ENCODE measurements at regions not wholly inside any gene's neighbourhood (a gene's known extent, or its start where the extent isn't known, plus 50 kb on each side); places are given as distances from the start of the nearest gene placed in this dataset.

- WGBS, 2 donors: 85 to 97% methylated on average over 2 of the region's 2 CpGs
These were observed 220.4 kb downstream of the KDR start for GRCh38 chr4:54904953-54905352.

DNA sequence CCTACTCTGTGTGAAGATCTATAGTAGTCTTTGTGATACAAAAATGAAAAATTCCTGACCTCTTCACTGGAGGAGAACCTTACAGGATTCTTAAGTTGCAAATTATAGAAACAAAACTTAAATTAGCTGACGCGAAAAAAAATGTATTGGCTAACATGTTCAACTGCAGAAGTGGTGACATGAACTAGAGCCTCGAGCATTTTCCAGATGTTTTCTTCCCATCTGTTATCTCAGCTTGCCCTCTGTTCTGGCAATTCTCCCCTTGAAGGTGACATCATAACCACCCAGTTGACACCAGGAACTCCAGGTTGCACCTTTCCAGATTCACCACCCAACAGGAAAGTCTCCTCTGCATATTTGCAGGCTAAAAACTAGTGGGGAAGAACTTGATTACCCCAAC is 222.4 kb downstream of the KDR start:
- TF ChIP-seq POLR2A (IDR thresholded peaks at IDR 0.05) (no peak), EP300 (IDR thresholded peaks at IDR 0.05) (no peak), CTCF (IDR thresholded peaks at IDR 0.05) (no peak)
- 70 to 78% methylated on average over 3 of the region's 3 CpGs for WGBS, 2 donors
- H3K27ac ChIP-seq: no peak overlapping the region

More at GRCh38 chr4:54904953-54905352, 220.4 kb downstream of the KDR start:
- H3K4me3 ChIP-seq: no peak overlapping the region
- peaks cover 0 to 9% (median 0%) of the 10 kb centered on the region in 4 donors for H3K9me3 ChIP-seq
- no peaks in the 10 kb centered on the region for H3K4me1 ChIP-seq
- H3K36me3 ChIP-seq: no peaks in the 10 kb centered on the region
- no peaks in the 10 kb centered on the region for H3K27me3 ChIP-seq
- H3K27ac ChIP-seq: no peak overlapping the region
- no peak for DNase-seq (ENCODE audit: low spot score in 2 of 2)
- TF ChIP-seq EP300 (IDR thresholded peaks at IDR 0.05) (no peak), POLR2A (IDR thresholded peaks at IDR 0.05) (no peak), CTCF (IDR thresholded peaks at IDR 0.05) (no peak)

DNA sequence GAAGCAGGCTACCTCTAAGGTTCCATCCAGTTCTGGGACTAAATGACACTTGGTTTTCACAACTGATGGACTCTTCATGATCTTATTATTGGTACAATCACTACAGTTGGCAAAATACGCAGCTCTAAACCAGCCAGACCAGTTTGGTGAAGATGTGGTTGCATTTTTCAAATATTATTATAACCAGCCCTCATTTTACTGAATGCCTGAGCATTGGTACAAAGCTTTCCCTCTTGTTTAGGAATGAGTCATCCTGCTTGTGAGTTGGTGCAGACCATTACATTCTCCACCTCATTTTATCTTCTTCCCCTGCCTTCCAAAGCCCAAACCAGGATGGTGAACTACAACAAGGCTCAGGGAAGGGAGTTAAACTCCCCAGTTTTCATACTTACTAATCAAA is 223.1 kb downstream of the KDR start:
- Histone ChIP-seq H3K9me3 (peaks cover 0 to 6% (median 0%) of the 10 kb centered on the region in 4 donors), H3K27ac (no peak overlapping the region), H3K4me1 (no peaks in the 10 kb centered on the region), H3K4me3 (no peak overlapping the region), H3K36me3 (no peaks in the 10 kb centered on the region), H3K27me3 (no peaks in the 10 kb centered on the region)
- no peak for DNase-seq (ENCODE audit: low spot score in 2 of 2)
- WGBS, 2 donors: 67 to 80% methylated on average over 1 of the region's 1 CpG
- no peak for TF ChIP-seq CTCF (IDR thresholded peaks at IDR 0.05)
- TF ChIP-seq EP300 (IDR thresholded peaks at IDR 0.05): no peak
- no peak for TF ChIP-seq POLR2A (IDR thresholded peaks at IDR 0.05)

More for the DNA sequence above, 222.4 kb downstream of the KDR start:
- Histone ChIP-seq H3K4me3 (no peak overlapping the region), H3K4me1 (no peaks in the 10 kb centered on the region), H3K9me3 (peaks cover 0 to 9% (median 0%) of the 10 kb centered on the region in 4 donors), H3K36me3 (no peaks in the 10 kb centered on the region), H3K27me3 (no peaks in the 10 kb centered on the region)
- no peak for DNase-seq (ENCODE audit: low spot score in 2 of 2)

- no peaks in the 10 kb centered on the region for H3K36me3 ChIP-seq
- no peaks in the 10 kb centered on the region for H3K4me1 ChIP-seq
- no peak overlapping the region for H3K4me3 ChIP-seq
- no peak for TF ChIP-seq EP300 (IDR thresholded peaks at IDR 0.05)
- TF ChIP-seq CTCF (IDR thresholded peaks at IDR 0.05): no peak
- TF ChIP-seq POLR2A (IDR thresholded peaks at IDR 0.05): no peak
- H3K27me3 ChIP-seq: no peaks in the 10 kb centered on the region
- peaks cover 0 to 3% (median 0%) of the 10 kb centered on the region in 4 donors for H3K9me3 ChIP-seq
- no peak overlapping the region for H3K27ac ChIP-seq
- no peak for DNase-seq (ENCODE audit: low spot score in 2 of 2)
- WGBS, 2 donors: 71 to 96% methylated on average over 1 of the region's 1 CpG
These were observed 224.2 kb downstream of the KDR start for GRCh38 chr4:54901202-54901601.

DNA sequence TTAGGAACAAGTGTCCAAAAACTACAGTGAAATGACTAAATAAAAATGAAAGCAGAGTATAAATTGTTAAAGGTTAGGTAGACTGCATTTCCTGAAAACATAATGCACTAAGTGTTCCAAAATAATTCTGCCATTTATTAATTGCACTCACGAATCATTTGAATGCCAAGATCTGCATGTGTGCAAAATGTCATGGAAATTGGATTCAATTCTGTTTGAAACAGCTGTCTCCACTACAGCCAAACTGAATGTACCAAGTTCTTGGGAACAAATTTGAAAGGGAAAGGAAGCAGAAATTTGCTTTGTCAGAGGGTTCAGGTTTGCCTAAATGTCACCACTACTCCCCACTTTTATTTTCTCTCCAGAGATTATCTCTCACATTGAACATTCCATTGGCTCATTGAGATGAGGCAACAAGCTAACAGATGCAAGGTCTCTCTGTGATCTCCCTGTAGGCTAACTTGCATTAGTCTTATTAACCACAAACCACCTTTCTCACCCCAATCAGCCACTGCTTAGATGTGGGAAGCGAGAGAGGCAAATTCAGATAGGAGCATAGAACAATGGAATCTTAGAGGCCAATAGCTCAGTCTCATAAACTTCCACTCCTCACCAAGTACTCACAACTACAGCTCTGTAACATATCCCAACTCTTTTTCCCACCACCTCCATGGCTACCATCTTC is 226.6 kb downstream of the KDR start:
- no peak for DNase-seq (ENCODE audit: low spot score in 2 of 2)
- Histone ChIP-seq H3K4me1 (no peaks in the 10 kb centered on the region), H3K27me3 (no peaks in the 10 kb centered on the region), H3K27ac (no peak overlapping the region), H3K4me3 (no peak overlapping the region), H3K9me3 (peaks cover 0 to 3% (median 0%) of the 10 kb centered on the region in 4 donors), H3K36me3 (no peaks in the 10 kb centered on the region)
- WGBS, 2 donors: 51 to 59% methylated on average over 2 of the region's 2 CpGs
- TF ChIP-seq POLR2A (IDR thresholded peaks at IDR 0.05) (no peak), CTCF (IDR thresholded peaks at IDR 0.05) (no peak), EP300 (IDR thresholded peaks at IDR 0.05) (no peak)

Data from tibial nerve (tissue), 4 donors.